ENCODE measurements at regions not wholly inside any gene's neighbourhood (a gene's known extent, or its start where the extent isn't known, plus 50 kb on each side); places are given as distances from the start of the nearest gene placed in this dataset.

DNA sequence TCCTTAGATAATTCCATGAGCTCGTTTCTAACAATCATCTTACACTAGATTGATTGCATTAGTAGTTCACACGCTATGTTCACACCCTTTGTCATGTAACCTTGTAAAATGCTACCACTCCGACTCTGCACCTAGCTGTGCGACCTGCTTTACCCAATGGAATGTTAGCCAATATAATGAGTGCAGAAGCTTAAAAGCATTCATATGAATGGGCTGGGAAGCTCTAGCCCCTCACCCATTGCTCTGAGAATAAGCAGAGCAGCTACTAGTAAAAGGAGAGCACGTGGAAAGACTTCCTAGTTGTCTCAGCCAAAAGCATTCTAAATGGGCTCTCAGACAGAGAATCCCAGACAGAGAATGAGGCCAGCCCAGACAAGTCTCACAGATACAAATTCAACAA is 410.6 kb upstream of the UBE2E2 start:
- TF ChIP-seq, protein P1, sequence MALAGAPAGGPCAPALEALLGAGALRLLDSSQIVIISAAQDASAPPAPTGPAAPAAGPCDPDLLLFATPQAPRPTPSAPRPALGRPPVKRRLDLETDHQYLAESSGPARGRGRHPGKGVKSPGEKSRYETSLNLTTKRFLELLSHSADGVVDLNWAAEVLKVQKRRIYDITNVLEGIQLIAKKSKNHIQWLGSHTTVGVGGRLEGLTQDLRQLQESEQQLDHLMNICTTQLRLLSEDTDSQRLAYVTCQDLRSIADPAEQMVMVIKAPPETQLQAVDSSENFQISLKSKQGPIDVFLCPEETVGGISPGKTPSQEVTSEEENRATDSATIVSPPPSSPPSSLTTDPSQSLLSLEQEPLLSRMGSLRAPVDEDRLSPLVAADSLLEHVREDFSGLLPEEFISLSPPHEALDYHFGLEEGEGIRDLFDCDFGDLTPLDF (CRISPR knock-in tag; IDR thresholded peaks at IDR 0.05): no peak
- TF ChIP-seq SRSF1 (IDR thresholded peaks at IDR 0.05; ENCODE audit: low read depth, low read length) (no peak), TARDBP (IDR thresholded peaks at IDR 0.05) (no peak), GABPB1 (CRISPR knock-in tag; IDR thresholded peaks at IDR 0.05) (no peak), ZNF121 (CRISPR knock-in tag; conservative IDR thresholded peaks at IDR 0.05) (no peak), EZH2 (IDR thresholded peaks at IDR 0.05; ENCODE audit: borderline replicate concordance, low read depth, low read length) (no peak), TEAD2 (tag; IDR thresholded peaks at IDR 0.05) (no peak), ZFX (CRISPR knock-in tag; IDR thresholded peaks at IDR 0.05) (no peak), FOXJ3 (CRISPR knock-in tag; IDR thresholded peaks at IDR 0.05) (no peak), TAF1 (IDR thresholded peaks at IDR 0.05; ENCODE audit: control insufficient read depth, extremely low read depth, insufficient read depth, low read length, severe bottlenecking) (no peak)
- TF ChIP-seq, protein P2, sequence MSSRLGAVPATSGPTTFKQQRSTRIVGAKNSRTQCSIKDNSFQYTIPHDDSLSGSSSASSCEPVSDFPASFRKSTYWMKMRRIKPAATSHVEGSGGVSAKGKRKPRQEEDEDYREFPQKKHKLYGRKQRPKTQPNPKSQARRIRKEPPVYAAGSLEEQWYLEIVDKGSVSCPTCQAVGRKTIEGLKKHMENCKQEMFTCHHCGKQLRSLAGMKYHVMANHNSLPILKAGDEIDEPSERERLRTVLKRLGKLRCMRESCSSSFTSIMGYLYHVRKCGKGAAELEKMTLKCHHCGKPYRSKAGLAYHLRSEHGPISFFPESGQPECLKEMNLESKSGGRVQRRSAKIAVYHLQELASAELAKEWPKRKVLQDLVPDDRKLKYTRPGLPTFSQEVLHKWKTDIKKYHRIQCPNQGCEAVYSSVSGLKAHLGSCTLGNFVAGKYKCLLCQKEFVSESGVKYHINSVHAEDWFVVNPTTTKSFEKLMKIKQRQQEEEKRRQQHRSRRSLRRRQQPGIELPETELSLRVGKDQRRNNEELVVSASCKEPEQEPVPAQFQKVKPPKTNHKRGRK (tag; IDR thresholded peaks at IDR 0.05): no peak
- TF ChIP-seq, protein P3, sequence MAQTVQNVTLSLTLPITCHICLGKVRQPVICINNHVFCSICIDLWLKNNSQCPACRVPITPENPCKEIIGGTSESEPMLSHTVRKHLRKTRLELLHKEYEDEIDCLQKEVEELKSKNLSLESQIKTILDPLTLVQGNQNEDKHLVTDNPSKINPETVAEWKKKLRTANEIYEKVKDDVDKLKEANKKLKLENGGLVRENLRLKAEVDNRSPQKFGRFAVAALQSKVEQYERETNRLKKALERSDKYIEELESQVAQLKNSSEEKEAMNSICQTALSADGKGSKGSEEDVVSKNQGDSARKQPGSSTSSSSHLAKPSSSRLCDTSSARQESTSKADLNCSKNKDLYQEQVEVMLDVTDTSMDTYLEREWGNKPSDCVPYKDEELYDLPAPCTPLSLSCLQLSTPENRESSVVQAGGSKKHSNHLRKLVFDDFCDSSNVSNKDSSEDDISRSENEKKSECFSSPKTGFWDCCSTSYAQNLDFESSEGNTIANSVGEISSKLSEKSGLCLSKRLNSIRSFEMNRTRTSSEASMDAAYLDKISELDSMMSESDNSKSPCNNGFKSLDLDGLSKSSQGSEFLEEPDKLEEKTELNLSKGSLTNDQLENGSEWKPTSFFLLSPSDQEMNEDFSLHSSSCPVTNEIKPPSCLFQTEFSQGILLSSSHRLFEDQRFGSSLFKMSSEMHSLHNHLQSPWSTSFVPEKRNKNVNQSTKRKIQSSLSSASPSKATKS (CRISPR knock-in tag; IDR thresholded peaks at IDR 0.05): no peak
